Left ventricle myocardium superior (tissue), 1 donor: ENCODE measurements at regions not wholly inside any gene's neighbourhood (a gene's known extent, or its start where the extent isn't known, plus 50 kb on each side); places are given as distances from the start of the nearest gene placed in this dataset.

Experiments
- ATAC-seq: fragments of 200-7000 bp; cut with Tn5 transposase; one replicate; pipeline ENCODE4 v1.9.1; 2020; ENCODE audit warnings: mild to moderate bottlenecking, moderate library complexity
- DNase-seq: peaks from one replicate; pipeline ENCODE4 v3.0.0-alpha.2; 2020
- intact Hi-C: fragments of 100-400 bp; cut with micrococcal nuclease; formaldehyde crosslinking; loops from one replicate; pipeline ENCODE4 v1.11.0; 2022
- donor health status: DM: no; HTN: yes; CAD: no; lungs with severe emphysema.

DNA sequence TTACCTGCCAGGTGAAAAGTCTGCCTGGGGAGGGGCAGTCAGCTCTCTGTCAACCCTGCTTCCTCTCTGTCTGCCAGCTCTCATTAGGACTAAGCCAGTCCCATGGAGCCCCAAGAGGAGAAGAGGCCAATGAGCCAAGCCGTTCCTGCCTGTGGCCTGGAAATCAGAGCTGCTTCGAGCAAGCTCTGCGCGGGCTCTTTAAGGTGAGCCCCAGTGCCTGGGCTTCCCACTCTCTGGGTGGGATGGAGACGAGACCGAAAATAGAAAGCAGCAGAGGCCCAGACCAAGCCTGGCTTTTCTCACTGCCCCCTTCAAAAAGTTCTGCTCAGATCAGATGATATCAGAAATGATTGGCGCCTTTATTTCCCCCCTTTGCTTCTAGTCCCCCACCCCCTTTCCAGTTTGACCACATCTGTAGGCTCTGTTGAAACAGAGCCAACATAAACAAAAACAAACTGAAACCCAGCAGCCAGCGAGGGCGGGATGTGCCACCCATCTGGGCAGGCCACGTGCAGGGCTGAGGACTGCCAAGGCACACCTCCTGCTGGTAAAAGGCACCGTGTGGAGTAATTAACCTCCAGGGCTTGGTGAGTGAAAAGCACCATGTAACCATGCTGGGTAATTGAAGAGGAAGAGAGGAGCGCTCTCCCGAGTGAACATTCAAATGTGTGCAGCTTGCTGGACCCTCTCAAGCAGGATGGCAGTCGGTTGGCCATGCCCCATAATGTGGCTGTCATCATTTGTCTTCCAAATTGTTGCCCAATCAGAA is 471.0 kb upstream of the PROK2 start:
- intact Hi-C loops, result no loop called here
- peak; percentile 85 for ATAC-seq
- DNase-seq, result peak; percentile 71

DNA sequence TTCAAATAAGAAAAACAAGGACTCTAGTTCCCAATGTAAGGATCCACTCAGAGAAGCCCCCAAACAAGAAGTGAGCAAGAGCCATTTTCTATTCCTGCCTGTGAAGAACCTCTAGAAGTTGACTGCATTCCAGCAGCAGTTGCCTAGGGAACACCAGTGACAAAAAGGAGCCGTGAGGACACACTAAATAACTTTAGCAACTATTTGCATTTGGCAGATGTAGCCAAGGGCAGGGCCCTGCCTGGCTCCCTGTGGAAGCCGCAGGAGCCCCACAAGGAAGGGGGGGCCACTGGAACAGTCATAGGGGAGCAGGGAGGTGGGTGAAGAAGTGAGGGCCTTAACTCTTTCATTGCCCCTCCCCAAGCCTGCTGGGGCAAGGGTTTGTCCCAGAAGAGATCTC is 470.2 kb upstream of the PROK2 start:
- DNase-seq (no peak), ATAC-seq (peak; percentile 79)

DNA sequence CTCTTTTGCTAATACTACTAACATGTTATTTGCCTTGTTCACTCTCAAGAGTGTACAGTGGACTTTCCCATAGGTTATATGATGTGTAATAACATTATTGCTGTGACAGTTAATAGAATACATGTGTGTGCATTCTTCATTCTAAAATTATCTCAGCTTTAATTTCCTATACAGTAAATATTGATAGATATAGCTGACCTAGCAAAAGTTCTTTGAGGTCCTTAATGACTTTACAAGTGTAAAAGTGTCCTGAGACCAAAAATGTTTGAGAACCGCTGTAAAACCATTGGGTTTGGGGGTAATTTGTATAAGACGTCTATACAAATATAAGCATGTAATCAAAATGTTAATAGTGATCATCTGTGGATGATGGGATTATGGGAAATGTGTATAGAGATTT is 469.5 kb upstream of the PROK2 start:
- DNase-seq, result no peak
- no peak for ATAC-seq
- intact Hi-C loops, result no loop called here

More for the DNA sequence above, 470.2 kb upstream of the PROK2 start:
- intact Hi-C loops, result no loop called here

DNA sequence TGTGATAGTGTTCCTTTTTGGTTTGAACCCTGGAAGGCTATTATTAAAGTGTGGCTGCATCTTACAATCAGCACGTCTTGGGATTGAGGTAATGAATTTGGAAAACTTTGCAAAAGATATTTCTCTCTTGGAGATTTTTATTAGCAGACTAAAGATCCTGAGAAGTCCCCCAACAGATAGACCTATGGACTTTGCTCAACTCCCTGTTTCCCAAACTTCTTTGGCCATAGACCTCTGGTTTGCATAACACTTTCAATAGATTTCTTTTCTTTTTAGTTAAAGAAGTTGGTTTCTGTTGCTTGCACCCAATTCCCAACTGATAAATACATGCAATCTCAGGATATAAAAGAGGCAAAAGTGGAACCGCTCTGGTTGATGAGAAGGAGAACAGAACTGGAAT is 465.8 kb upstream of the PROK2 start:
- intact Hi-C loops, result no loop called here
- no peak for ATAC-seq
- no peak for DNase-seq

DNA sequence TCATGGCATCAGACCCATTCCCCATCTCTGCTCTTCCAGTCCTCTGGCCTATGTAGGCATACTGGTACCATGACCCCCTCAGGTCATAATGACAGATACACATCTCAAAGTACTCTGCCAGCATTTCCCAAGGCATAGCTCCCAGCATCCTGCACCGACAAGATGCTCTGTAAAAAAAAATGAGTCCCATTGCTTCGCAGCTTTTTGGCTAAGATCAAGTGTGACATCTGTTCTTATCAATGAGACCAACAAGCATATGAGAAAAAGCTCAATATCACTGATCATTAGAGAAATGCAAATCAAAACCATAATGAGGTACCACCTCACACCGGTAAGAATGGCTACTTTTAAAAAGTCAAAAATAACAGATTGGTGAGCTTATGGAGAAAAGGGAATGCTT is 463.9 kb upstream of the PROK2 start:
- DNase-seq (no peak), ATAC-seq (no peak)
- intact Hi-C loops, result no loop called here

DNA sequence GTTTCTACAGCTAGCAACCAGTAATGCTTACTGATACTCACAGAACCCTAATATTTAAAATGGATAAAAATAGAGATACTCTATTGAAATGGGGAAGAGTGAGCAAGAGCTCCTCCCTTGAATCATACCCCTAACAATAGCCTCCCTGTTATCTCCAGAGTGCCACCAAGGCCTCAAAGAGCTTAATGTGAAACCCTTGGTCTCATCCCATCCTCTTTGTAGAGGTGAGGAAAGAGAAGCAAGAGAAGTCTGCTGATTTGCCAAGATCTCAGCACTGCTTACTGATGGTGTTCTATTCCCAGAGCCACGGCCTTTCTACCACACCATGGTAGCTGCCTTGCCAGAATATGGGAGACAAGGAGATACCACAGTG is 463.4 kb upstream of the PROK2 start:
- DNase-seq (no peak), ATAC-seq (no peak)
- intact Hi-C loops, result no loop called here

DNA sequence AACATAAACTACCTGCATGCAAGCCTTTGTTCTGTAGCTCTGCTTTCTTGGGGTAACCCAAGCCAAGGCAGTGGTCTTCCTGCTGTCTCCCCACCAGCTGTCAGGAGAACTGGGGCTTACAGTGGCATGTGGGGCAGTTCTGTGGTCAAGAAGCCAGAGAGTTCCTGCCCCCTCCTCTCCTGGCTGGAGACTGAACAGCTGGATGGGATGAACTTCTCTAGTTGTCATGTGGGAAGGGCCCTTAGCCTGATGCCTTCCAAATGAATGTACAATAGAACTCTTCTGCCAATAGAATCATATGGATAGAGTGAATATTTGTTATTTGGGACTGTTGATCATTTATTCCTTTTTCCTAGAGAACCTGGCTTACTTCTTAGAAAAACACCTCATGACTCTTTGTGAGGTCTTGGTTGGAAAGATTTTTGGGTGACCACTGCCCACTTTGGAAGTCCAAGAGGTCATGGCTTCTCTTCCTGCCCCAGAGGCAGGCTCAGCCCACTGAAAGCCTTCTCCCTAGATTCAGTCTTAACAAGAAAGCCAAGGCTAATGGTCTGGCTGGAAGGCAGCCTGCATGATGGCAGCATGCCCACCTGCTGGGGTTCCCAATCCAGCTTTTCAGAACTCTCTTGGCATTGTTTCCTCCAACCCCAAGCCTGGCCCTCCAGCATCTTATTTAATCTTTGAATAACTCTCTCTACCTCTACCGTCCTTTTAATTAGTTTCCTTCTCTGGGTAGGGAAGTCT is 462.9 kb upstream of the PROK2 start:
- intact Hi-C loops, result no loop called here
- DNase-seq (peak; percentile 74), ATAC-seq (peak; percentile 23)

DNA sequence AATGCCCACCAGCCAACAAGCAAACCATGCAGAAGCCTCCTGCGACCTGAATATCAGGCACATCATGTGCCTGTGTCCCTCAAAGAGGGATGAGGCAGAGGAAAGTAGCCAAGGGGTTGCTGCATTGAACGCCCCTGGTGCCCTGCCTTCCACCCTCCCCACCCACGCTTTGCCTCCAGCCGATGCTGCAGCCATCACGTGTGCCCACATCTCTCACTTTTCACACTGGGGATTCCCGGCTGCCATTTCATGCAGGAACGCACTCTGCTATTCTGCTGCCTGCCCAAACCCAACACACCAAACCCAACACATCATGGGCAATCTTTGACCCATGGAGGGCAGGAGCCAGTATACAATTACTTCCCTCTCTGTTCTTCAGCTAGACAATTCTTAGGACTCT is 462.2 kb upstream of the PROK2 start:
- ATAC-seq, result no peak
- intact Hi-C loops, result no loop called here

DNA sequence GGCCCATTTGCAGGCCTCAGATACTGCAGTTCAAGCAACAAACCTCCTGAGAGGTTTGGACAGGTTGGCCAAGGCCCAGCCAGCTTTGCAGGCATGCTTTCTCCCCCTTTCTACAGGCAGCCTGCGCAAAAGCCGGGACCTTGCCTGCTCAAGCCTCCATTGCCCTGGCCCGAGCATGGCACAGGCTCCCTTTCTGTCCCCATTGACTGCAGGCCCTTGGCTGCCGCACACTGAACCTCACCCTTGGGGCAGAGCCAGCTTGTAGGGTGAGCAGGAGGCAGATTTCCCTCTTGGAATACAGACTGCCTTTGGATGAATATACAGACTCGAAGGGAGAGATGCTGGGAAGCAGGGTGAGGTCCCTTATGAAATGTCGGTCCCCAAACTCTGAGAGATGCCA is 461.7 kb upstream of the PROK2 start:
- intact Hi-C loops, result no loop called here
- ATAC-seq, result peak; percentile 83
- peak; percentile 62 for DNase-seq

More for the DNA sequence above, 462.2 kb upstream of the PROK2 start:
- no peak for DNase-seq

DNA sequence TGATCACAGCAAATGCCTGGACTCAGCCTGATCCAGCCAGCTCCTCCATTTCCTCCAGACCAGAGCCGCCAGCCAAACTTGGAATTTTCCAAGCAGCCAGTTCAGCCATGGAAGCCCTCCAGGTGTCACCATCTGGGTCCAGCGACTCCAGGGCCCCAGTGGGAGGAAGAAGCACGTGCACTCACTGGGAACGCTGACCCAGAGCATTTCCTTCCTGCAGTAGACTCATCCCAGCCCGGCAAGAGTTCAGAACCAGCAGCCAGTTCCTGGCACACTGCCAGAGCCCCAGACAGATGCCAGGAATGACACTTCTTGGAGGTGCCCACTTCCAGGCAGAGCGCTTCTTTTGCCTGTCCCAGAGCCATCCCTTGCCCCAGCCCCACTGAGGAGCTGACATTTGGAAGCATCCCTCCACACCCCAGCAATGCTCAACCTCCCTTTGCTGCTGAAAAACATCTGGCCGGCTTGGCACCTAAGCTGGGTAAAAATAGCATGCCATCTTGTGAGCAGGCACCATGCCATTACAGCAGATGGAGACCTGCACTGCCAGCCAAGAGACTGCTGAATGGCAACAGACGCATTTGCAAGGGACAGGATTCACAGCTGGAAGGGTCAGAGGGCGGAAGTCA is 460.3 kb upstream of the PROK2 start:
- DNase-seq (peak; percentile 80), ATAC-seq (peak; percentile 86)
- intact Hi-C loops, result no loop called here

DNA sequence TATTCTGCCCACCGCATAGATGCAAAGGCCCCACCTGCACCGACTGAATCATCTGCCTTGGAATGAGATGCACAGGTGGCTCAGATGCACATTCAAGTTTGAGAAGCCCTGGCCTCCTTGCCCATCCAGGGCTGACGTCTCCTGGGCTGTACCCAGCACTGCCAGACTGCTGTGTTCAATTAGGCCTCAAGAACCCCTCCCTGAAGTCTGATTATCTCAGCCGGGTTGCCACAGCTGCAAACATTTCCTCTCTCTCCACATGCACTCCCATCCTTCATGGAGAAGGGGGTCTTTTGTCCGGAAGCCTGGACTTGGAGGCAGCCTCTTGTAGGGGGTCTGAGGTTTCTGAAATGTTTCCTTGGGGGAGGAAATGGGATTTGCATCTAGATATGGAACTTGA is 459.4 kb upstream of the PROK2 start:
- intact Hi-C loops, result no loop called here
- no peak for ATAC-seq
- no peak for DNase-seq

DNA sequence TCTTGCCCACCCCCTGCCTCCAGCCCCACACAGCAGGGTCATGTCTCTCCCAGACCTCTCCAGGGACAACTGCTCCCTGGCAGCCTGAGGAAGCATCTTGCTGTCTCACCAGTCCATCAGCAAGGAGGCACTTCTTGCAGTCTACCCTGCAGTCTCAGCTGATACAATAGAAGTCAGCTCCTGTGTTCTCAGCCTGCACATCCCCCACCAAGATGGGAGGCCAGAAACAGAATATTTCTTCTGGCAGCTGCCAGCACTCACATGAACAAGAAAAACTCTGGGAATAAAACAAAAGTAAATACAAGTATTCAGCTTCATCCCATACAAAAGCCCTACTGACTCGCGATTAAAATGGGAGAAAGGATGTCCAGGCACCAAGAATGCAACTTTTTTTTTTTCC is 457.4 kb upstream of the PROK2 start:
- intact Hi-C loops, result no loop called here
- DNase-seq (no peak), ATAC-seq (no peak)

DNA sequence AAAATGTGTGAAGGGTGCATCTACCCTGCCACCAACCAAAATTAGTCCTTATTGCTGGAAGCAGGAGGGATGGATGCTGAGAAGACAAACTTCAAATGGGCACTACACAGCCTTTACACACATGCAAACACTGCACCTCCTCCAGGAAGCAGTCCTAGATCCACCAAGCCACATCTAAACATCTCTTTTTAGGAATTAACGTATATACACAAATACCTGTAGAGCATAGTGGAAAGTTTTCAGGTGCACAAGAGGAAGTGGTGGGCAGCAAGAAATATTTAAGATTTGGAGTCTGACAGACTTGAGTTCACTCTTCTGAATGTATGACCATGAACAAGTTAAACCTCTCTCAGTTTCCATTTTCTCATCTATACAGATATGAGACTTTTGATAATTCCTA is 456.6 kb upstream of the PROK2 start:
- DNase-seq, result no peak
- ATAC-seq, result no peak
- intact Hi-C loops, result no loop called here

DNA sequence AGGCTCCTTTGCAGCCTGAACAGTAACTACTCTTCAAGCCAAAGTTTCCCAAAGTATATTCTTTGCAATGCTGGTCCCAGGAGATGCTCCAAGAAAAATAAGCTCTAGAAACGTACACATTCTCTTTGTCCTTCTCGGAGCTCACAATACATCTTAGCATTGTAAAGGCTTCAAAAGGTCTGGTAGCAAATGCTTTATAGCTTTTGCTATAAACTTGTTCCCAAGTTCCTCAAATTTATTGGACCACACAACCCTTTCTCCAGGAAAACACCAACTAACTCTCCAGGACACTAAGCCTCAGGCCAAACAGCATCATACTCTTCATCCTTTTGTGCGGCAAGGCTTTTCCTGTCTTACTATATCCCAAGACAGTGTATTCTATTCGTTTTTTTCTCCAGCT is 455.6 kb upstream of the PROK2 start:
- ATAC-seq, result no peak
- intact Hi-C loops, result no loop called here
- DNase-seq, result no peak

DNA sequence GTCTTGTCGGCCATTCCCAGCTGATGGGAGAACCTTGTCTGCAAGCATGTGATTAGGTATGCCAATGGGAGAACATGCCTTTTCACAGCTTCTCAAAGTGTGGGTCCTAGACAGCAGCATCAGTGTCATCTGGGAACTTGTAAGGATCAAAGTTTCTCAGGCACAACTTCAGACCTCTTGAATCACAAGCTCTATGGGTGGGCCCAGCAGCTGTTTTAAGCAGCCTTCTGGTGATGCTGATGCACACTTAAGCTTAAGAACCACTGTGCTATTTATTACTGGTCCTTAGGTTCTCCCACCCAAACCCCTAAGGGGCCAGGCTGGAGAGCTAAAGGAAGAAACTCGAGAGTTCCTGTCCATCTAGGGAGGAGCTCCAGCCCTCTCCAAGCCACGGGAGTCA is 453.9 kb upstream of the PROK2 start:
- DNase-seq (no peak), ATAC-seq (no peak)
- intact Hi-C loops, result no loop called here

DNA sequence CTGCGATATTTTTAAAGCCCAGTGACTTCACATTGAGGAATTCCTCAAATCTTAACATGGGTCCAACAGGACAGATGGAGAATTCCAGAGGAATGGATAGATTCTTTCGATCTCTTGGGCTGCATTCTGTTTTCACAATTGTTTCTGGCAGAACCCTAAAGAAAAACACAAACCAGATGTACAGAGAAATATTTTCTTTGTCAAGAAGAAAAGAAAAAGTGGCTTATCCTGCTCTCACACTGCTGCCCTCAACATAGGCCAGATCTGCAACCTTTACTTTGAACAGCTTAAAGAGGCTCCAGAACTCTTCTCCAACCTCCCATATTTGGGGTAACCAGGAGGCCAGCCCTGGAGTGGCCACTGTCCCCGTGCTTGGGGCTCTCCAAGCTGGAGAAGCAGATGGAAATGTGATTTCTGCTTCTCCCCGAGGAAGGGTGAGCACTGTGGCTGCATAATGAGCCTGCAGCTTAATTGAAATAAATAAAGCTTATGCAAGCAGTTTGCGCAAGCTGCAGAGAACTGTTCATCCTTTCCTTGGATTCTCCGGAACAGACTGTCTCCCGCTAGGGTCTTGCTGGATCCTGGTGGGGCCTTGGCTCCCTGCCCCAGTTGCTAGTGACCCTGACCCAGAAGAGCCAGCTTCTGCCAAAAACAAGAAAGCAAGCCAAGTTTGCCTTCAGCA is 453.2 kb upstream of the PROK2 start:
- DNase-seq, result no peak
- no peak for ATAC-seq
- intact Hi-C loops, result no loop called here

DNA sequence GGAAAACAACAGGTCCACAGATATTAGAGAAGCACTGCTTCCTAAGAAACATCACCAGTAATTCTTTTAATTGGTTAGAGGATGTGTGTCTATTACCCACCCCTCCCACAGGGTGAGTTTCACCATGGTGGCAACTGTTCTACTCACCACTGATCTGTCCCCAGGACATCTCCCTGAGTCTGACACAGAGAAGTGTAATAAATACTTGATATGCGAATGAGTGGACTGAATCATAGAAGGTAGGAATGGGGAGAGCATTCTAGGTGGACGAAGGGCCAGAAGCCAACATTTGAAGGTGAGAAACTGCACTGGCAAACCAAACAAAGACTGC is 452.7 kb upstream of the PROK2 start:
- no peak for DNase-seq
- no peak for ATAC-seq
- intact Hi-C loops, result no loop called here

DNA sequence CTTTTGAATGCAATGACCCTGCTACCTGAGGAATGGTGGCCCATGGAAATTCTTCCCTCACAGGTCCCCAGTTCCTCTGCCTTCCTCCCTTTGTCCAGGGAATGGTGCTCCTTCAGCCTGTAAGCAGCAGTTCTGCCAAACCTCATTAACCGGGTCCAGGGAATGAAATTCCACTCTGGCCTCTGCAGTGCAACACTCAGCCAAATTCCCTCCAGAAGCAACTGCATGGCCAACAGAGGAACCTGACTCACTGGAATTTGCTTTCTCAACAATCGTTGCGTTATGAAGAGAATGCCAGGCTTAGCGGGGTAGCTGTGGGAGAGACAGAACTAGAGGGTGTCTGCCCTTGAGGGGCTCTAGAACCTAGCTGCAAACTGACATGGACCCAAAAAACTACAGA is 449.4 kb upstream of the PROK2 start:
- DNase-seq (no peak), ATAC-seq (peak; percentile 79)
- intact Hi-C loops, result no loop called here

DNA sequence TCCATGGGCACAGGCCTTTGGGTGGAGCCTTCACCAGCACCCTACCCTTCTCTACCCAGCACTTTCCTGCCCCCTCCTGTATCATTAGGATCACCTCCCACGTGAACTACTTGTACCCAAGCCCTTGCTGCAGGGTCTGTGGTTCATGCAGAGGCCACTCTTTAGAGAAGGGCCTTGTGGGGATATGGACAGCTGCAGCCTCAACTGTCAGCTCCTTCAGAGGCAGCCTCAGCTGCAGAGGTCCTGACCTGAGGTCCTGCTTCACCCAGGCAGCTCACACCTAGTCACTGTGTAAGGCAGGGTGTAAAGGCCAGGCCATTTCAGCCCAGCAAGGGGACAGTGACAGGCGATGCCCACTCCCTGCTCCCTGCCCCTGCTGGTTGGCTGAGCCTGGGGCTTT is 448.6 kb upstream of the PROK2 start:
- intact Hi-C loops, result no loop called here
- DNase-seq (no peak), ATAC-seq (no peak)

DNA sequence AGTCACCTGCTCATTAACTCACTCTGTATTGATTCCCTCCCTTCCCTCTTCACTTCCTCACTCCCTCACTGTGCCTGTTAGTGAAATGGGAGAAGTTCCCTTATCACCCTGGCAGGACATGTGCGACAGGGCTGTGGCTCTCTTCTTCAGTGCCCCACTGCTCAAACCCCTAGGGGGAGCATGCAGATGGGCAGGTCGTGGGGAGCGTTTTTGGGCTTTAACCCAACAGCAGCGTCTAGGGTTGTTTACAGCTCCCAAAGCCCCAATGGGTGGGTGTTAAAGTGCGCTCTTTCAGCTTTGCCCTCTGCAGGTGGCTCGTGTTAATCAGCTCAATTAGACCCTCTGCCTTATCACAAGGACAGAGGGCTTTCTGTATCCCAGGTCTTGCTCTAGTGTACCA is 447.8 kb upstream of the PROK2 start:
- DNase-seq (no peak), ATAC-seq (no peak)
- intact Hi-C loops, result no loop called here
